ENCODE measurements at regions not wholly inside any gene's neighbourhood (a gene's known extent, or its start where the extent isn't known, plus 50 kb on each side); places are given as distances from the start of the nearest gene placed in this dataset.

DNA sequence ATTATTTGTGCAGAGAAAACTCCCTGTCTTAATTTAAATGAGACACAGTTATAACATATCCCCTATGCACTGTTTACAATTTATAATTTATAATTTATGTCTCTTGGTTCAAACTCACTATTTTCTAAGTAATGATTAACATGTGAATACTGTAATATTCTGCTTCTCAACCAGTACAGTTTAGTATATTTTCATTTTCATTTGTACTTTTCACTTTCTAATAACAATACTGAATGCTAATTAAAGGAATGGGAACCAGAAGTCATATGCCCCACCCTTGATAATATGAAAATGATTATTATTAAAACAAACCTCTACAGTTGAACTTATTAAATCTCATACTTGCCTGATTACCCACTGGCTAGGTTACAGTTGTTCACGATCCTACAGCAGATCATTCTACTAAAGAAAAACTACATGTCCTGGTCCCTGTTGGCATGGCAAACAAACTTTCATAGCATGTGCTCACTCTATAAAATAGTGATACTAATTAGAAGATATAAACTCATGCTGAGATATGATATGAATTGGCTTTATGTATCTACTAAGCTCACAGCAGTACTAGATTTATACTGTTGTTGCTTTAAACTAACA, 66.4 kb downstream of the POU5F2 start:
- Histone ChIP-seq H3K27ac (ENCODE audit: poor library complexity, severe bottlenecking) (no peak overlapping the region), H3K36me3 (ENCODE audit: low read depth) (no peaks in the 10 kb centered on the region), H3K9me3 (ENCODE audit: severe bottlenecking) (no peaks in the 10 kb centered on the region), H3K27me3 (ENCODE audit: insufficient read depth, poor library complexity, severe bottlenecking) (no peaks in the 10 kb centered on the region), H3K4me3 (ENCODE audit: severe bottlenecking) (no peak overlapping the region), H3K4me1 (ENCODE audit: insufficient read depth, poor library complexity, severe bottlenecking) (peaks cover 3% of the 10 kb centered on the region)
- TF ChIP-seq, protein P1, sequence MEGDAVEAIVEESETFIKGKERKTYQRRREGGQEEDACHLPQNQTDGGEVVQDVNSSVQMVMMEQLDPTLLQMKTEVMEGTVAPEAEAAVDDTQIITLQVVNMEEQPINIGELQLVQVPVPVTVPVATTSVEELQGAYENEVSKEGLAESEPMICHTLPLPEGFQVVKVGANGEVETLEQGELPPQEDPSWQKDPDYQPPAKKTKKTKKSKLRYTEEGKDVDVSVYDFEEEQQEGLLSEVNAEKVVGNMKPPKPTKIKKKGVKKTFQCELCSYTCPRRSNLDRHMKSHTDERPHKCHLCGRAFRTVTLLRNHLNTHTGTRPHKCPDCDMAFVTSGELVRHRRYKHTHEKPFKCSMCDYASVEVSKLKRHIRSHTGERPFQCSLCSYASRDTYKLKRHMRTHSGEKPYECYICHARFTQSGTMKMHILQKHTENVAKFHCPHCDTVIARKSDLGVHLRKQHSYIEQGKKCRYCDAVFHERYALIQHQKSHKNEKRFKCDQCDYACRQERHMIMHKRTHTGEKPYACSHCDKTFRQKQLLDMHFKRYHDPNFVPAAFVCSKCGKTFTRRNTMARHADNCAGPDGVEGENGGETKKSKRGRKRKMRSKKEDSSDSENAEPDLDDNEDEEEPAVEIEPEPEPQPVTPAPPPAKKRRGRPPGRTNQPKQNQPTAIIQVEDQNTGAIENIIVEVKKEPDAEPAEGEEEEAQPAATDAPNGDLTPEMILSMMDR (IDR thresholded peaks at IDR 0.05; ENCODE audit: poor library complexity, severe bottlenecking), result no peak
- no peak for DNase-seq (ENCODE audit: low spot score)
- no peak for ATAC-seq (ENCODE audit: low read depth)

DNA sequence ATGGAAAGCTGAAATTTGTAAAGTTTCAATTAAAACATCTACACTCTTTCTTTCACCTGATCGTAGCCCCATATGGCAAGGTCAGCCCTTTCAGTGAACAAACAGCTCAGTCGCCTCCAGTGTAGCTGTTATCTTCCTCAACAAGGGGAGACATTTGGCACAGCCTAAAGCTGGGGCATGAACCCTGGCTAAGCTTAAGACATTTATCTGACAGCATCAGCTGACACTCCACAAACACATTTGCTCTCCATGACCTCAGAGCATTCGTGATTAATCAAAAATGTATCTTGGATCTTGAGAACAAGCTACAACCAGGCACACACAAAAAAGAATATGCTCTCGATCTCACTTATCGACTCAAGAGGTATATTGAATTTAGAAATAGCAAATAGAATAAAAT, 67.3 kb downstream of the POU5F2 start:
- ATAC-seq (ENCODE audit: low read depth), result no peak
- Histone ChIP-seq H3K36me3 (ENCODE audit: low read depth) (no peaks in the 10 kb centered on the region), H3K4me1 (ENCODE audit: insufficient read depth, poor library complexity, severe bottlenecking) (peaks cover 3% of the 10 kb centered on the region), H3K4me3 (ENCODE audit: severe bottlenecking) (no peak overlapping the region), H3K27ac (ENCODE audit: poor library complexity, severe bottlenecking) (no peak overlapping the region), H3K27me3 (ENCODE audit: insufficient read depth, poor library complexity, severe bottlenecking) (no peaks in the 10 kb centered on the region), H3K9me3 (ENCODE audit: severe bottlenecking) (no peaks in the 10 kb centered on the region)
- TF ChIP-seq, protein P1 (IDR thresholded peaks at IDR 0.05; ENCODE audit: poor library complexity, severe bottlenecking), result no peak
- DNase-seq (ENCODE audit: low spot score), result no peak

DNA sequence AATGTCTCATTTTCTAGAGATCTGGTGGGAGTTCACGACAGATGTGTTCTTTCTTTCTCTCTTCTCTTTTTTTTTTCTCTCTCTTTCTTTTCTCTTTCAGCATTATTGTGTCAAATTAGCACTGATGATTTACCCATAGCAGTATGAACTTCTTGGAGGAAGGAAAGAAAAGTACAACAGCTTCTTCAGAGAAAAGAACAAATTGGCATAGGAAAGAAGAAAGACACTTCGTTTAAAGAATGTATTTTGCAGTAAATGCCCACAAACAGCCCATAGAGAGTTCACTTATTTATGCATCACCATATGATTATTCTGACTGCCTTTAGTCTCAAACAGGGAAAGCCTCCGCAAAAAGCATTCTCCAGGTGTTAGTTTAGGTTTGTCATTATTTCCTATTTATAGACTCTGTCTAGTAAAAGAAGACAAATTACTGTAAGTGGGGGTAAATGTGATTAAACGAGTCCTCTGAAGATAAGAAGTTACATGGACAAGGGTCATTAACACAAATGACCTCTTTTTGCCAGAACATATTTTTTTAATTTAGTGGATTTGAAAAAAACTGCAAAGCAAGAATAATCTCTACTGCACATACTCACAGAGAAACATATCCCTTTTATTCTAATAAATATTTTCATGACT, 68.0 kb downstream of the POU5F2 start:
- Histone ChIP-seq H3K27me3 (ENCODE audit: insufficient read depth, poor library complexity, severe bottlenecking) (no peaks in the 10 kb centered on the region), H3K4me1 (ENCODE audit: insufficient read depth, poor library complexity, severe bottlenecking) (peaks cover 3% of the 10 kb centered on the region), H3K4me3 (ENCODE audit: severe bottlenecking) (no peak overlapping the region), H3K36me3 (ENCODE audit: low read depth) (no peaks in the 10 kb centered on the region), H3K9me3 (ENCODE audit: severe bottlenecking) (no peaks in the 10 kb centered on the region), H3K27ac (ENCODE audit: poor library complexity, severe bottlenecking) (no peak overlapping the region)
- DNase-seq (ENCODE audit: low spot score) (no peak), ATAC-seq (ENCODE audit: low read depth) (no peak)
- TF ChIP-seq, protein P1 (IDR thresholded peaks at IDR 0.05; ENCODE audit: poor library complexity, severe bottlenecking), result no peak

DNA sequence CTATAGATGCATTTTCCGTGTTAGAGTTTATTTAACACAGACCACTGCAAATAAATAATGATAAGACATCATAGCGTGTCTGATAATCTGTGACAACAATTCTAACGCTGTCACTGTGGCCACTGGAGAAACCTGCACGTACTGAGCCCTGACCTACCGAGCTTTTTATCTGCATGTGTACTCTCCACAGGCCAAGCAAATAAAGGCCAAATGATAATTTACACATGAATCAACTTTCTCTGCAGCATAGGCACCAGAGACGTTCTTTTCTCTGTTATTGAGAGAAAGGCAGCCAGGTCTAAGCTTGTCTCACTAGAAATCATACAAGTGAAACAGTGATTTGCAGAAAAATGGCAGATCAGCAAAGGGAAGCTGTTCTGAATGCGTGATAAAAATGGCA, 75.8 kb downstream of the POU5F2 start:
- no peaks in the 10 kb centered on the region for H3K27me3 ChIP-seq (ENCODE audit: insufficient read depth, poor library complexity, severe bottlenecking)
- ATAC-seq (ENCODE audit: low read depth) (no peak), DNase-seq (ENCODE audit: low spot score) (no peak)
- no peaks in the 10 kb centered on the region for H3K4me1 ChIP-seq (ENCODE audit: insufficient read depth, poor library complexity, severe bottlenecking)
- no peak overlapping the region for H3K4me3 ChIP-seq (ENCODE audit: severe bottlenecking)
- H3K27ac ChIP-seq (ENCODE audit: poor library complexity, severe bottlenecking), result no peak overlapping the region
- H3K9me3 ChIP-seq (ENCODE audit: severe bottlenecking), result no peaks in the 10 kb centered on the region
- no peaks in the 10 kb centered on the region for H3K36me3 ChIP-seq (ENCODE audit: low read depth)
- TF ChIP-seq, protein P1 (IDR thresholded peaks at IDR 0.05; ENCODE audit: poor library complexity, severe bottlenecking), result no peak

DNA sequence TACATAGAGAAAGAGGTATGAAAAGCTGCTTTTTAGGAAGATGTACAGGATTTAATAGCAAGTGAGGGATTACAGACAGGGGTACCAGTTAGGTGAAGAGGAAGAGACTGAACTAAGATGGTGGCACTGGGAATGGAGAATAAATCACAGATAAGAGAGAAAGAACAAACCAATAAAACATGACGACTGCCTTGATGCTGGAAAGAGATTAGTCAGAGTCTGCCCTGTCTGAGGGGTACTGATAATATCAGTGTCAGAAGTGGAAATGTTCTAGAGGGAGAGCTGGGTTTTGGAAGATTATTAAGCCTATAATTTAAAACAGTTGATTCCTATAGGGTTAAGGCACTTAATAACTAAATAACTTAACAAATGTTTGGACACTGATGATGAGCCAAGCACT, 77.7 kb downstream of the NR2F1 start:
- Histone ChIP-seq H3K27ac (ENCODE audit: poor library complexity, severe bottlenecking) (no peak overlapping the region), H3K9me3 (ENCODE audit: severe bottlenecking) (no peaks in the 10 kb centered on the region), H3K36me3 (ENCODE audit: low read depth) (no peaks in the 10 kb centered on the region), H3K4me1 (ENCODE audit: insufficient read depth, poor library complexity, severe bottlenecking) (no peaks in the 10 kb centered on the region), H3K4me3 (ENCODE audit: severe bottlenecking) (no peak overlapping the region), H3K27me3 (ENCODE audit: insufficient read depth, poor library complexity, severe bottlenecking) (no peaks in the 10 kb centered on the region)
- TF ChIP-seq, protein P1 (IDR thresholded peaks at IDR 0.05; ENCODE audit: poor library complexity, severe bottlenecking), result no peak
- ATAC-seq (ENCODE audit: low read depth) (no peak), DNase-seq (ENCODE audit: low spot score) (no peak)
